HG02678 (cell line): ENCODE measurements at regions not wholly inside any gene's neighbourhood (a gene's known extent, or its start where the extent isn't known, plus 50 kb on each side); places are given as distances from the start of the nearest gene placed in this dataset.

ENCODE experiments used
- ATAC-seq: cut with Tn5 transposase; IDR thresholded peaks from one replicate; pipeline ENCODE4 v1.9.1; 2021; ENCODE audit warnings: mild to moderate bottlenecking, moderate library complexity; ENCODE audit not compliant: unreplicated experiment

DNA sequence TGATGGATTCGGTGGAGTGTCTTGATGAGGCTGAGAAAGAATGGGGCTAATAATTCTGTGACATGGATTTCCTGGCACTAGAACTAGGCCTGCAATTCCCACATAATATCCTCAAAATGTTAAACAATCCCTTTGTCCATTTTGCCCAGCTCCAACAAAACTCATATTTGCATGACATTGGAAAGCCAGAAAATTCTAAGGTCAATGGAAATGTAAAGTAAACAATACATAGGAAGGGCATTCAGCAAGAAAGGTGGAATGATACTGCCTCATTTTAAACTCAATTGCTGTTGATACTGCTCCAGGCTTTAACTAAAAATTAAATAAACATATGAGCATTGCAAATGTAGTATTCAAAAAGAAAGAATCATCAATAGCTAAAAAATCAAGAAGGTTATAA, 434.8 kb upstream of the SLC8A1 start:
- no peak for ATAC-seq

DNA sequence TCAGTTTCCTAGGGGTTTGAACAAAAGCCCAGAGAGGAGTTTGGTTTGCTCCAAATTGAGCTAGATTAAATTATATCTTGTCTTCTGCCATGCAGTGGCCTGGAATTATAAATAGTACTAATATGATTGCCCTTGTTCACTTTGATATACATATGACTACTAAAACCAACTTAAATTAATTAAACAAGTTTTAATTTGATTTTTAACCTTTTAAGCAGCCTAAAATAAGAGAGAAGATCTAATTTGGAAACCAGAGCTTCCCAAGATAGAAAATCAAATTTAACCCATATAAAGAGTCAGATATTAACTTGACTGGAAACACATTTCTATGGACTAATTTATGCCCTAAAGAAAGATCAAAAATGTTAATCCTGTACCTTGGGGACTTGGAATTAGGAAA, 444.5 kb upstream of the SLC8A1 start:
- ATAC-seq: no peak

DNA sequence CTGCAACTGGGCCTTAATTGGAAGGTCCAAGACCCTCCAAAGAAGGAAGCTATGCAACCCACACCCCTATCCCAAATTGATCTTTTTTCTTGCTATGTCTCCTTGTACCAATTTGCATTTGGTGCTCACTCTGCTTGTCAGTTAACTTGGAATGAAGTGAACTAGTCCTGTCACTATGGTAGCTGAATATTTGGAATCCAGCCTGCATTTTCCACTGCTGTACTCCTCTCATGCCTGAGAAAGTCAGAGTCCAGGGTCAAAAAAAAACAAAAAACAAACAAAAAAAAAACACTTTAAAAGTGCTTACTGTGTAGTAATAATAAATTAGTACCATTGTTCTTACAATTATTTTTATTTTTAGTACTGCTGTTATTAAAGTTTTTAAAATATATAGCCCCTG, 462.8 kb upstream of the SLC8A1 start:
- no peak for ATAC-seq

- no peak for ATAC-seq
These were observed 463.8 kb upstream of the SLC8A1 start for GRCh38 chr2:40915651-40916050.

- no peak for ATAC-seq
These were observed 483.5 kb upstream of the SLC8A1 start for GRCh38 chr2:40935349-40935748.

- ATAC-seq: no peak
These were observed 485.4 kb upstream of the SLC8A1 start for GRCh38 chr2:40937284-40937683.

DNA sequence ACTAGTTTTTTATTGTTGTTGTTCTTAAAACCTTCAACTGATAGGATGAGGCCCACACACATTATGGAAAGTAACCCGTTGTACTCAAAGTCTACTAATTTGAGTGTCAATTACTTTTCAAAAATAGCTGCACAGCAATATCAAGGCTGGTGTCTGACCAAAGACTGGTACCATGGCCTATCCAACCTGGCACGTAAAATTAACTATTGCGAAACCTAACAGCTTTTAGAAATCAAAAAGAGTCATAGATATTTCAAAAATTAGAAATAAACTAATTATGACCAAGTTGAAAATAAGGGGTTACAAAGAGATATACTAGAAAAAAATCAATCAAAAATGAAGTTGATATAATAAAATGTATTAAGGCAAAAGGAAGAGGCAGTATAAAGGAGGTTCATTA, 501.5 kb upstream of the SLC8A1 start:
- no peak for ATAC-seq

- ATAC-seq: no peak
These were observed 503.2 kb upstream of the SLC8A1 start for GRCh38 chr2:40955042-40955441.

GRCh38 chr2:40955635-40956034, 503.7 kb upstream of the SLC8A1 start:
- ATAC-seq: no peak

DNA sequence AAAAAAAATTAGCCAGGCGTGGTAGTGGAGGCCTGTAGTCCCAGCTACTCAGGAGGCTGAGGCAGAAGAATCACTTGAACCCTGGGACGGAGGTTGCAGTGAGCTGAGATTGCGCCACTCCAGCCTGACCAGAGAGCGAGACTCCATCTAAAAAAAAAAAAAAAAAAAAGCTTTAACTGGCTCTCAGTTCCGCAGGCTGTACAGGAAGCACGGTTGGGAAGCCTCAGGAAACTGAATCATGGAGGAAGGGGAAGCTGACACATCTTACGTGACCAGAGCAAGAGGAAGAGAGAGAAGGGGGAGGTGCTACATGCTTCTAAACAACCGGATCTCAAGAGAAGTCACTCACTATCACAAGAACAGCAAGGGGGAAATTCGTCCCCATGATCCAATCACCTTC, 505.6 kb upstream of the SLC8A1 start:
- no peak for ATAC-seq

DNA sequence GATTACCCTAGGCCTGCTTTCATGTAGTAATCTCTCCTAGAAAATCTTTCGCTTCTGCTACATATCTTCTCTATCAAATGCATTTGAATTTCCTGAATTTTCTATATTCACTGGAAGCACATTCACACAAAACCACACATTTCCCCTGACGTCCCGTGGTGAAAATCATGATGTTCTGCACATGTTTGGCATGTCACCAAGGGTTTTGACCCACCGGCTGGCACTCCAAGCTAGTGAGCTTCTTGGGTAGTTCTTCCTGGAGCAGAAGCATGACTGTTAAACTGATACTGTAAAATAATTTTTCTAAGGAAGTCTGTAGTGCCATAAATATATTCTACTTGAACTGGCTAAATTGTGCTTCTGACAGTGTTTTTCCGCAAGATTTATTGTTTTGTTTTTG, 510.1 kb upstream of the SLC8A1 start:
- ATAC-seq: no peak

DNA sequence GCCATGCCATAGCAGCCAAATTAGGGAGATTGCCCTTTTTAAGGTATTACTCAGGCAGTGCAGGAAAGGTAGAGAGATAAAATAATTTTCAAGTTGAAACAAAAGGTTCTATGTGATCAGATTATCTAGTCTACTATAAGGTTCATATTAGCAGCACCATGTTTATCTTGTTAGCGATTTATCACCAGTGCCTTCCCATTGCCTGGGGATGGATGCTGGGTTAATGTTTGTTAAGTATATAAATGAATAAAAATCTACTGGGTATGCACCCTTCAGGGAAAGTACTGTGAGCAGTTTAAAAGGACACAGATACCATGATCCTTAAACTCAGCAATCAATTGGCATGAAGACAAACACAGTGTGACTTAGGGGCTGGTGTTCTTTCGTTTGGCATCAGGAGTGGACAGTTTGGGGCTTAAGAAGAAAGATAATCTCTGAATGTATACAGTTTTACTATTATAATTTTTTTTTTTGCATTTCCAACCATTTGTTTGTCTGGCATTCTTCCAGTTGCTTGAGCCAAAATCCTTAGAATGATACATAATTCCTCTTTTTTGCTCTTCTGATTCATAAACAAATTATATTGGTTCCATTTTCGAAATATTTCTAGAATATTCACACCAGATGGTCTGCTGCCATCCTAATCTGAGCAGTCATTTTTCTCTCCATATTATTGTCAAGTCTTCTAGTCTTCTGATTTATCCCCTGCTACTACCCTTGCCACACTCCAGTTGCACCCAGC, 512.8 kb upstream of the SLC8A1 start:
- no peak for ATAC-seq

DNA sequence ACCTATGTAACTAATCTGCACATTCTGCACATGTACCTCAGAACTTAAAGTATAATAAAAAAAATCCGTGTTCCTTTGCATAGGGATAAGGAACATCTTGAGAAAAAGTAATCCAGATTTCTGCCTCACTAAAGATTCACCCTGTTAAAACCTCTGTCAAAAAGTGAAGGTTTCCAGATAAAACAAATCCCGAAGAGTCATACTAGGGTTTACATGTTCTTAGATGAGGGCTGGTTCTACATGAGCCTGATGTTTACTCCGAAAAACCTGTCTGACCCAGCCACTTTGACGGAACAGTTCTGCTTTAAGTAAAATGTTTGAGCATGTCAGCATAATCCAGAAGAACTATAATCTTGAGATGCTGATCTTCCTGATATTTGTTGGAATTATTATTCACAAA, 515.6 kb upstream of the SLC8A1 start:
- no peak for ATAC-seq

- ATAC-seq: no peak
These were observed 523.3 kb upstream of the SLC8A1 start for GRCh38 chr2:40975151-40975550.

GRCh38 chr2:40997362-40997761, 545.5 kb upstream of the SLC8A1 start:
- no peak for ATAC-seq

DNA sequence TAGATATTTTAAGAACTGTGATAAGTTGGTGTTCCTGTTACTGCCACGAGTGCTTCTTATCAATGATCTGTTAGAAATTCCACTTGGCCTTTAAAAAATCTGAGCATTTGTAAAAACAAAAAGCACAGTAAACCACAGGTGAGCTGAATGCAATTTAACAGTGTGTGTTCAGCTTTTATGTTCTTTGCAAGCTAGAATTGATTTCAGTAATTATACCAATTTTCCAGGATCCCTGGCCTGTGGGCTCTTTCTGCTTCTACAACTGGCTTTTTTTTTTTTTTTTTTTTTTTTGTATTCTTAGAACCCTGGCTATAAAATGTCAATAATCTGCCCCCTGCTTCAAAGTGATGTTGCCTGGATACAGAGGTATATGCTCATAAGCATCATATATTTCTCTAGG, 548.5 kb upstream of the SLC8A1 start:
- ATAC-seq: no peak

- no peak for ATAC-seq
These were observed 549.0 kb upstream of the SLC8A1 start for GRCh38 chr2:41000906-41001305.

- no peak for ATAC-seq
These were observed 552.8 kb upstream of the SLC8A1 start for GRCh38 chr2:41004700-41005099.

DNA sequence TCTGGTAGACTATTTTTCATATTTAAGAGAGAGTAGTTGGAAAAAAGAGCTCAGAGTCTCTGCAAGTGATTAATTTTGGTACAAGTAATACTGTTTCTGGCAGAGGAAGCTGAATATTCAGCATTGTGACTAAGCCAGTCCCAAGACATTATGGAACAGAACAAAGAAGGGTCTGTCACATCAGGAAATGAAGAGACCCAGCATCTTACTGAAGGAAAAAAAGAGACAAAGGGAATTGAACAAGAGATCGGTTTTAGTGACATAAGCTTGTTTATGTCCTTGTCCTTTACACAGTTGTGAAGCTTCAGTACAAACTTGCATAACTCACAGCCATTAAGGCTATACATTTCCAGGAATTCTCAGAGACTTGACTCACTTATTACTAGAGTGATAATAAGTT, 568.5 kb upstream of the SLC8A1 start:
- ATAC-seq: no peak

DNA sequence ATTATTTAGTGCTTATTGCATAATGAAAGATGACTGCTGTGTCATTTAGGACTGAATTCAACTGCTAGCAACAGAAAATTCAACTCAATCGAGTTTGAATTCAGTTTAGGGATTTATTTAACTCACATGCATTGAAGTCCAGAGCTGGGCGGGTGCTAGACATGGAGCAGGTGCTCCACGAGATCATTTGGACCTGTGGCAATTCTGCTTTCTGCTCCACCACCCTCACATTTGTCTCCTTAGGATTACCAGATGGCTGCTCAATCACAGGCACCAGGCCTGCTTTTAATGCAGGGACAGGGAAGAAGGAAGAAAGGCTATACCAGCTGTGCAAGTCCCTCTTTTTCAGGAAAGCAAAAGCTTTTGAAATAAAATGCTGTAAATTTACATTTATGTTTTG, 572.9 kb upstream of the SLC8A1 start:
- no peak for ATAC-seq

DNA sequence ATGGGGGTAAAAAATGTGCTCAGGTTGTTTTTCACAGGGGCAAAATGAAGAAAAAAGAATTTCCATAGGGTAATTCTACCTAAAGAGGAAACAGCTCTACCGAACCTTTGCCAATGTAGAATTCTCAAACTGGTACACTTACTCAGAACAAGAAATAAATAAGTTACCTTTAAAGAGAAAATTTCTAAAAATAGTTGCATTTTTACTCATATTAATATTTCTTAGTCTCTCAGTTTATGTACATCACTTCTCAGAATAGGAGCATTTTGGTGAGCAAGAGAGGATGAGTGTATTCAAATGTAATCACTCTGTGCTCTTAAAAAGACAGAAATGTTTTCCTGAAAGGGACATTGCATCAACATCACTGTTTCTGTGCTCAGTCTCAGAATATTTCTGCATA, 574.7 kb upstream of the SLC8A1 start:
- ATAC-seq: peak; percentile 81

GRCh38 chr2:41027095-41027494, 575.2 kb upstream of the SLC8A1 start:
- ATAC-seq: no peak

- no peak for ATAC-seq
These were observed 579.4 kb upstream of the SLC8A1 start for GRCh38 chr2:41031282-41031681.
